GM12878 (cell line): ENCODE measurements at regions not wholly inside any gene's neighbourhood (a gene's known extent, or its start where the extent isn't known, plus 50 kb on each side); places are given as distances from the start of the nearest gene placed in this dataset.
"Not testable (repeated sequence)": the region's sequence is repeated elsewhere in the genome, so short reads cannot be mapped to it uniquely, and the experiment has no call there.

Experiments
- ATAC-seq: fragments of 200-7000 bp; cut with Tn5 transposase; 3 replicates; pipeline ENCODE4 v1.9.1; 2020; ENCODE audit warnings: mild to moderate bottlenecking, moderate library complexity
- BruUV-seq: library from RNA; stranded (reverse); fragments of 400-500 nt; replicated peaks from 2 replicates; lab custom pipeline; 2021; lab: Mats Ljungman, UMichigan
- CTCF ChIA-PET: fragments of 300-600 bp; sonication (Branson Sonifier 250); formaldehyde crosslinking; extraction: SDS; loops from one replicate; lab custom pipeline; 2021; ENCODE audit warnings: inconsistent platforms; lab: Yijun Ruan, JAX
- POLR2A ChIA-PET: fragments of 350-600 bp; formaldehyde crosslinking; extraction: SDS; loops from one replicate; lab custom pipeline; 2021; ENCODE audit warnings: inconsistent platforms; lab: Charles Lee
- RAD21 ChIA-PET: fragments of 300-600 bp; sonication (Branson Sonifier 250); formaldehyde crosslinking; loops from one replicate; lab custom pipeline; 2023; ENCODE audit warnings: antibody characterized with exemption; ENCODE audit not compliant: unreplicated experiment; lab: Charles Lee
- SMC1A ChIA-PET: fragments of 300-600 bp; sonication (Branson Sonifier 250); formaldehyde crosslinking; loops from one replicate; lab custom pipeline; 2023; ENCODE audit not compliant: unreplicated experiment, uncharacterized antibody; lab: Charles Lee
- DNase-seq: peaks from one replicate; pipeline ENCODE4 v3.0.0-alpha.2; 2011; ENCODE audit warnings: low read depth, low spot score
- FAIRE-seq: peaks from 3 replicates; lab custom pipeline; 2011; peaks lifted over from hg19 to GRCh38; lab: Jason Lieb, UNC
- H2AFZ ChIP-seq: 2 replicates; pipeline ENCODE4 v1.6.0; 2011; ENCODE audit warnings: low read depth, low read length, control low read depth; ENCODE audit not compliant: control insufficient read depth
- H3K27ac ChIP-seq: 2 replicates; pipeline ENCODE4 v1.5.1; 2011; ENCODE audit warnings: control low read depth; ENCODE audit not compliant: control insufficient read depth, insufficient read depth
- H3K27me3 ChIP-seq, 2 experiments: replicated peaks in 1 of 2; 2 replicates each; pipeline versions ENCODE4 v1.6.0 to v1.6.1; 2011; ENCODE audit warnings: low read length in 1 of 2; ENCODE audit not compliant: control insufficient read depth in 2 of 2, insufficient read depth in 2 of 2
- H3K36me3 ChIP-seq, 2 experiments: 2 replicates each; pipeline ENCODE4 v1.5.1; 2011; ENCODE audit warnings: low read length in 1 of 2; ENCODE audit not compliant: control insufficient read depth in 2 of 2, insufficient read depth in 2 of 2
- H3K4me1 ChIP-seq: 2 replicates; pipeline ENCODE4 v1.6.1; 2011; ENCODE audit warnings: mild to moderate bottlenecking, low read length, moderate library complexity, mixed read lengths; ENCODE audit not compliant: control insufficient read depth, insufficient read depth
- H3K4me2 ChIP-seq: 2 replicates; pipeline ENCODE4 v1.6.0; 2011; ENCODE audit warnings: control low read depth; ENCODE audit not compliant: control insufficient read depth, insufficient read depth
- H3K4me3 ChIP-seq: fragments of 200-600 bp; sonication (generic); 2 replicates; pipeline ENCODE4 v1.5.1; 2016
- H3K79me2 ChIP-seq: 2 replicates; pipeline ENCODE4 v1.6.0; 2011; ENCODE audit warnings: low read length; ENCODE audit not compliant: control insufficient read depth, insufficient read depth
- H3K9ac ChIP-seq: 2 replicates; pipeline ENCODE4 v1.8.0; 2011; ENCODE audit warnings: low read length, control low read depth, mixed read lengths; ENCODE audit not compliant: control insufficient read depth, insufficient read depth
- H3K9me3 ChIP-seq: replicated peaks from 3 replicates; pipeline ENCODE4 v1.5.1; 2011; ENCODE audit warnings: mild to moderate bottlenecking, low read length; ENCODE audit not compliant: control insufficient read depth, insufficient read depth
- H4K20me1 ChIP-seq: 2 replicates; pipeline ENCODE4 v1.6.0; 2011; ENCODE audit not compliant: control insufficient read depth, insufficient read depth
- BHLHE40 ChIP-seq, 2 experiments: fragments of 450-650 bp in 1 of 2; IDR thresholded peaks; 2 replicates each; pipeline ENCODE4 v1.6.1; 2011 to 2017; ENCODE audit warnings: low read depth in 2 of 2, borderline replicate concordance in 1 of 2, improper control_type of control experiment in 1 of 2, low read length in 1 of 2, mild to moderate bottlenecking in 1 of 2
- ELK1 ChIP-seq: IDR thresholded peaks from 2 replicates; pipeline ENCODE4 v1.6.1; 2012; ENCODE audit warnings: low read depth, low read length, improper control_type of control experiment
- WGBS: methylation state at CpG from one replicate; pipeline ENCODE4 v1.1.6; 2016; ENCODE audit warnings: low lambda C conversion rate; ENCODE audit not compliant: insufficient replicate concordance, insufficient coverage; ENCODE audit errors: missing lambda C conversion rate; 5-methylcytosine and 5-hydroxymethylcytosine counted together
- in situ Hi-C: fragments of 300-500 bp; cut with MboI; formaldehyde crosslinking; loops from 9 replicates; pipeline ENCODE4 v1.14.3; 2018; ENCODE audit warnings: mixed read lengths
- intact Hi-C: fragments of 100-400 bp; cut with micrococcal nuclease; formaldehyde crosslinking; loops from one replicate; pipeline ENCODE4 v1.14.2; 2022; ENCODE audit not compliant: unreplicated experiment

- no peaks in the 10 kb centered on the region for H3K9me3 ChIP-seq
- FAIRE-seq (peak; percentile 84), ATAC-seq (no peak), DNase-seq (no peak)
- H4K20me1 ChIP-seq = no peaks in the 10 kb centered on the region
- TF ChIP-seq ELK1 (no peak), BHLHE40 (IDR thresholded peaks at IDR 0.05; ENCODE audit: borderline replicate concordance in 1 of 2, low read depth in 2 of 2, low read length in 1 of 2) (no peak)
- POLR2A ChIA-PET = no interaction called here
- H2AFZ ChIP-seq = no peak overlapping the region
- no TSS peak for BruUV-seq
- in situ Hi-C loops (no loop called here), intact Hi-C loops (no loop called here)
- no peaks in the 10 kb centered on the region for H3K79me2 ChIP-seq
- no peak overlapping the region for H3K4me2 ChIP-seq
- H3K9ac ChIP-seq = no peak overlapping the region
- RAD21 ChIA-PET = interaction anchor here (0.7 kb wide), 1 partner anchor 28 kb away, joined by 3 read pairs; no protein-coding TSS in a partner anchor
- H3K4me1 ChIP-seq = no peaks in the 10 kb centered on the region
- 11% methylated on average over 5 of the region's 5 CpGs for WGBS
- CTCF ChIA-PET = interaction anchor here (0.7 to 1.2 kb wide), 2 partner anchors 66 to 140 kb away, joined by 3 read pairs; no protein-coding TSS in a partner anchor
- peaks cover 0 to 3% of the 10 kb centered on the region in 2 experiments; a peak in 2 of 4 replicates for H3K27me3 ChIP-seq
- H3K36me3 ChIP-seq = no peaks in the 10 kb centered on the region
- H3K27ac ChIP-seq = peak overlapping the region; percentile 46; the same call in 1 of the 2 replicates
- no peak overlapping the region for H3K4me3 ChIP-seq
- SMC1A ChIA-PET = interaction anchor here (1.1 kb wide), 1 partner anchor 24 kb away, joined by 5 read pairs; no protein-coding TSS in a partner anchor
Measured at GRCh38 chr1:157429601-157430240, 122.6 kb downstream of the FCRL5 start.

- H3K4me3 ChIP-seq, H3K79me2 ChIP-seq, H3K36me3 ChIP-seq, H3K9me3 ChIP-seq, CTCF ChIA-PET, BruUV-seq, H3K27me3 ChIP-seq, SMC1A ChIA-PET, intact Hi-C loops, H3K4me2 ChIP-seq, ATAC-seq, DNase-seq, H3K9ac ChIP-seq, RAD21 ChIA-PET, H4K20me1 ChIP-seq, FAIRE-seq, H3K4me1 ChIP-seq, H3K27ac ChIP-seq, in situ Hi-C loops, H2AFZ ChIP-seq, POLR2A ChIA-PET: not testable (repeated sequence)
- WGBS = 31% methylated on average over 1 of the region's 1 CpG
Measured at GRCh38 chr1:157423764-157424163, 128.6 kb downstream of the FCRL5 start.
